ENCODE measurements at regions not wholly inside any gene's neighbourhood (a gene's known extent, or its start where the extent isn't known, plus 50 kb on each side); places are given as distances from the start of the nearest gene placed in this dataset.

DNA sequence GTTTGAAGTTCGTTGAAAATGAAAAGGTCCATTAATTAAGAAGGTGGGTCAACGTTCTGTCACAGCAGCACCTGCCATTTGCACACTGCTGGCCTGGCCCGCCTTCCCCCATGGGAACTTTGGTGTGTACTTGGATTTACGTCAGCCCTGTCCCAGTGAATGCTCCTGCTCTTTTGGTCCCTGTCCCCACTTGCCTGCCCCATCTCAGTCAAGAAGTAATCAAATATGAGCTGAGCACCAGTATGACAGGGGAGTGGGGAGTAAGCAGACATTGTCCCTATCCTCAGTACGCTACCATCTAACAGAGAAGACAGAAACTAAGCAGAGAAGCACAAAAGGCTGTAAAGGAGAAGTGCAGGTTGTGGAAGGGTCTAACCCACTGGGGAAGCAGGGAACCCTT, 65.1 kb downstream of the SLC4A3 start:
- no peak for ATAC-seq
- DNase-seq = no peak
- intact Hi-C loops (cut with micrococcal nuclease) = no loop called here

DNA sequence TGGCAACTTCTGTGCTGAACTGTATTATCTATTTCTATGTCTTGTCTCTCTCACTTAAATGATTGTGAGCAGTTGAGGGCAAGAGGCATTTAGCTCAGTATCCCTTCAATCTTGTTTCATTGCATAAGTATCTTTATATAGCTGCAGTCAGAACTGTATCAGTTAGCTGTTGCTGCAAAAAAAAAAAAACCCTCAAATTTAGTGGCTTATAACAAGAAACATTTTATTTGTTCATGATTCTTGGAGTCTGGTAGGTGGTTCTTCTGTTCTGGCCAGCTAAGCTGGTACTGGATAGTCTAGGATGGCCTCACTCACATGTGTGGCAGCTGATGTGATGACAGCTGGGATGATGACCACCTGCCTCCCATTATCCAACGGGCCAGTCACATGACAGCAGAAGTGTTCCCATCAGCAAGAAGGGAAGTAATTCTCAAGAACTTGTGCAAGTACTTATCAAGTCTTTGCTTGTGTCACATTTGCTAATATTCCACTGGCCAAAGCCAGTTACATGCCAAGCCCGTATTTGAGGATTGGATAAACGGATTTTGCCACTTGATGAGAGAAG, 67.8 kb downstream of the SLC4A3 start:
- intact Hi-C loops (cut with micrococcal nuclease) = no loop called here
- DNase-seq (no peak), ATAC-seq (no peak)

DNA sequence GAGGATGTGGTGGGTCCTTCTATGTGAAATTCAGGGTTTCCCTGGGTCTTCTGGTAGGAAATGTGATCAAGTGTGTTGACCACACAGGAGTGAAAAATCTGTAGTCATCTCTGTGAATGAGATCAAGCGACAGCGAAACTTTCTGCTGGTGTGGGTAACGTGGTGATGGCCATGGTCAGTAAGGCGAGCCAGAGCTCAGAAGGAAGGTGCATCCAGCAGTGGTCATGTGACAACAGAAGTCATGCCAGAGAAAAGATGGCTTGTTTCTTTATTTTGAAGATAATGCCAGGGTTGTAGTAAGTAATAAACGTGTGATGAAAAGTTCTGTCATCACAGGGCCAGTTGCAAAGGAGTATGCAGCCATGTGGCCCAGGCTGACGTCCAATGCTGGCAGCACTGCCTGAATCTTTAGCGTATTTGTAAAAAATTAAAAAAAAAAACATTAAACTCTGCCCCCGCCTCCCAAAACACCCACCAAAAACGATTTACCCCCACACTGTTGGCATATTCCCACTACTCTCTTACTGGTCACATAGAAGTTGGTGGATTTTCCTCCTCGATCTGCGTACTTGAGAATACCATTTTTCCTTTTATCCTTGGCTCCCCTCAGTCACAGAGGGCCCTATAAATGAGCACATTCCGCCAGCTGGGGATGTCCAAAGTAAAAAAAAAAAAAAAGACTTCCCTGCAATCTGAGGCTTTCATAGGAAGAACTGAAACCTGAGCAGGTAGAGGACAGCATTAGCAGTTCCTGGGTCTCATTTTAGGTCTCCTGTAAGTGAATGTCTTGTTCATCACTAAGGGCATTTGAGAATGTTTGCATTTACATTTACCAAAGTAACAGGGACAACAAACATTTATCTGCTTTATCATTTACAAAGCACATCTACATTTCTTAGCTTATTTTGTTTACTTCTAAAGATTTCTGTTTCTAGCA, 70.6 kb downstream of the SLC4A3 start:
- intact Hi-C loops (cut with micrococcal nuclease) = no loop called here
- ATAC-seq (peak; percentile 60), DNase-seq (peak; percentile 66)

- intact Hi-C loops (cut with micrococcal nuclease) = no loop called here
- ATAC-seq = no peak
Measured at GRCh38 chr2:219698748-219699439, 71.5 kb downstream of the SLC4A3 start.

DNA sequence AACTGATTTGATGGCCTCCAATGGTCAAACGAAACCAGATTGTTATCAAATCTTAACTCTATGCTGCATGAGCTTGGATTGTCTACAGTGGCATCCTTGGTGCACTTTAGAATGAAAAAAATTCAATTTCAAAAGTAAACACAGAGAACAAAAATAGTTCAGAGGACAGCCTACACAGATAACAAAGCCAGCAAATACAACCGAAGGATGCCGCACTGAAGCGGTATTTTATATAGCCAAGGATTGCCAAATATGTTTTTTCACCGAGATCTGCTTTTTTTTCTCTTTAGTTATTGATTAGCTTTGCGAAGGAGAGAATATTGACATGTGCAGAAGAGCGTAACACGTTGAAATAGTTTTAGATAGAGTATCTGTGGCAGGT, 72.0 kb downstream of the SLC4A3 start:
- intact Hi-C loops (cut with micrococcal nuclease) = no loop called here
- no peak for DNase-seq
- ATAC-seq = no peak

More at GRCh38 chr2:219698748-219699439, 71.5 kb downstream of the SLC4A3 start:
- DNase-seq = no peak

GRCh38 chr2:219701847-219702634, 74.6 kb downstream of the SLC4A3 start:
- peak; percentile 65 for ATAC-seq
- peak; percentile 62 for DNase-seq
- intact Hi-C loops (cut with micrococcal nuclease) = no loop called here

- intact Hi-C loops (cut with micrococcal nuclease) = no loop called here
- peak; percentile 12 for ATAC-seq
- no peak for DNase-seq
Measured at GRCh38 chr2:219702796-219703545, 75.5 kb downstream of the SLC4A3 start.

DNA sequence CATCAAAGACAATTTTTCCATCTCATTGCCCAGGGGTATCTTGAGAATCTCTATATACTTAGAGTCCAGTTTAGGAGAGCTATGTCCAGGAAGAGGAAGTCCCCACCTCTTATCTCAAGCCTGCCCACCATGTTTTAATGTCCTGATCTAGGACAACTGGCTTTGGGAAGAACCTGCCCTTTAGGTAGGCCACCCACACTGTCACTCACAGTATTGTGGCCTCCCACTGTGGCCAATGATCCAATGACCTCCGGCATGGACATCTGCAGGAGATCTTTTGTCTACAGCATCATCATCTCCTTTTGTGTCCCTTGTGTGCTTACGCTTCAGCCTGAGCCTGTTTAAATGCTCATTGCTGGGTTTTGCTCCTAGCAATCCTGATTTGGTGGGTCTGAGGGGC, 77.4 kb downstream of the SLC4A3 start:
- no peak for DNase-seq
- no peak for ATAC-seq
- intact Hi-C loops (cut with micrococcal nuclease) = no loop called here

DNA sequence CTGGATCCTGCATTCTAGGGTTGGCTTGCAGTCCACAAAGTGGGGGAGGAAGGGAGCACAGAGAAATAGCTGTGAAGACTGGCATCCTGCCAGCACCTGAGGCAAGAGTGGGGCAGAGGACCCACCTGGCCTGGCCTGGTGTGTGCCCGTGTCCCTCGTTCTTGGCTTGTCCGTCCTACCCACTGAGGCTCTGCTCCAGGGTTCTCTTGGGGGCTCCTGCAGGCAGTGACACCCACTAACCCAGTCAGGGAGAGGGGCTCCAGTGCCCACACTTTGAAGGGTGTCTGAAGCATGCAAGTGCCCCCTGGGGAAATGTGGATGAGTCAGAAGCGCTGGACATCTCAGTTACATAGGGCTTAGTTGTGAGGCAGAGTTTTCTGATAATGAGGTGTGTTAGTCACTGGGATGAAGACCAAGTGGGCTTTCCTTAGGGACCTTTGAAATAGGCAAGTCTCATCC, 79.4 kb downstream of the SLC4A3 start:
- DNase-seq = no peak
- ATAC-seq = no peak
- intact Hi-C loops (cut with micrococcal nuclease) = no loop called here

DNA sequence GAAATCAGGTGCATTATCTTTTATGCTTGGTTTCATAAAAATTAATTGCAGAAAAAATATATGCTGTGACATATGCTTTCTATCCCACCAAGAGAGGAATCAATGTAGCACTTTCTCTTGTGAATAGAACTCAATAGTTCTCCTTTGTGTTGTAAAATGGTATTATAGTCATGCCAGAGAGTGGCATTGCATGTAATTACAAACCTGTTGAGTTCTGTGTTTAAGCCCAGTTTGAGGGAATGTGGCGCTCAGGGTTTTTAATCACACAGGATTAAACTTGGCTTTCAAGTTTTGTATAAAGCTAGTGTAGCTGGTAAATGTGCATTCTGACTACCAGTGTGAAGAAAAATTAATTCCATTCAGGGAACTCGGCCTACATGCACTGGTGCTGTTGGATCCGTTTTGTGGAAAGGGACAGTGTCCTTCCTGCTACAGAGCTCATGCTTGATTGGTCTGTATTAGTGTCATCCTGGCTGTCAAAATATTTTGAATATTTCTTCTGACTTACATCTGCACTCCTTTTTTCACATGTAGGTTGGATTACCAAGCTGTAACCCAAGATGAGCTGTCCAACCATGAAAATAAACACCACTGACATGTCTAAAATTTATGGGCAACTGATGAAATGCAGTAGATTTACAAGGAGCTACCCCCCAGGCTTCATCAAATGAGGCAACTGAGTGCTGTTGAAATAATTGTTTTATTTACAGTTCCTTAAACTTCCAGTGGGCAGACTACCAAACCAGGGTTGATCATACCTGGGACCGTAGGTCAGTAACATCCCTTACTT, 80.3 kb downstream of the SLC4A3 start:
- DNase-seq = no peak
- intact Hi-C loops (cut with micrococcal nuclease) = no loop called here
- ATAC-seq = no peak

DNA sequence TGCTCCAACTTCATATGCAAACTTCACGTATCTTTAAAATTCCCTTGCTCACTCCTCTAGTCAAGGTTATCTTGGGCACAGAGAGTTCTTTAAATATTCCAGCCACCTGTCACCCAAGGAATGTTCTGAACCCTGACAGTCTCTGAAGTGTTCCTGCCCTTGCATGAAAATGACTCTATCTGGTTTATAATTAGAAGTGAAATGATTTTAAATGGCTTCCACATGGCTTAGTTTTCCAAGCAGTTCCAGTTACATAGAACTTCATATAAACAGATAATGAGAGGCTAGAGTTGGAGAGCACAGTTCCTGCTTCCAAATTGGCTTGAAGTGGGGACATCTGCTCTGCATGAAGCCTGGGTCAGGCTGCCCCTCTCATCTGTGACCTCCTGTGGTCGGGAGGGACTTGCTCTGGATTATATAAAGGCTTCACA, 81.9 kb downstream of the SLC4A3 start:
- DNase-seq (peak; percentile 45), ATAC-seq (peak; percentile 85)
- intact Hi-C loops (cut with micrococcal nuclease) = no loop called here

GRCh38 chr2:219713110-219713509, 85.7 kb downstream of the SLC4A3 start:
- DNase-seq (no peak), ATAC-seq (peak; percentile 8)
- intact Hi-C loops (cut with micrococcal nuclease) = no loop called here

- intact Hi-C loops (cut with micrococcal nuclease) = no loop called here
- DNase-seq (no peak), ATAC-seq (no peak)
Measured at GRCh38 chr2:219714681-219715400, 87.4 kb downstream of the SLC4A3 start.

- intact Hi-C loops (cut with micrococcal nuclease) = no loop called here
- ATAC-seq (no peak), DNase-seq (no peak)
Measured at GRCh38 chr2:219718066-219718465, 90.6 kb downstream of the SLC4A3 start.

DNA sequence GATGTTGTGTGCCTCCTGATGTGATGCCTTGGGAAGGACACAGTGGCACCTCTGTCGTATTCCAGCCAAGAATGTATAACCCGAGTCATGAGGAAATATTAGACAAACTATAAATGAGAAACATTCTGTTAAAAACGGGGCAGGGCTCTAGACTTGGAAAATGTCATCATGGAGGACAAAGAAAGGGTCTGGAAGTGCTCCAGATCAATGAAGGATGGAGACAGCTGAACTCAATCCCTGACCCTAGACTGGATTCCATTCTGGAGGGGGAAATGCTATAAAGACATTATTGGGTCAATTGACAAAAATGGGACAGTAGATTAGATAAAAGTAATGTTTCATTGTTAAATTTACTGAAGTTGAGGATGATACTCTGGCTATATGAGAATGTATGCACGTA, 92.1 kb downstream of the SLC4A3 start:
- ATAC-seq (no peak), DNase-seq (no peak)
- intact Hi-C loops (cut with micrococcal nuclease) = no loop called here

DNA sequence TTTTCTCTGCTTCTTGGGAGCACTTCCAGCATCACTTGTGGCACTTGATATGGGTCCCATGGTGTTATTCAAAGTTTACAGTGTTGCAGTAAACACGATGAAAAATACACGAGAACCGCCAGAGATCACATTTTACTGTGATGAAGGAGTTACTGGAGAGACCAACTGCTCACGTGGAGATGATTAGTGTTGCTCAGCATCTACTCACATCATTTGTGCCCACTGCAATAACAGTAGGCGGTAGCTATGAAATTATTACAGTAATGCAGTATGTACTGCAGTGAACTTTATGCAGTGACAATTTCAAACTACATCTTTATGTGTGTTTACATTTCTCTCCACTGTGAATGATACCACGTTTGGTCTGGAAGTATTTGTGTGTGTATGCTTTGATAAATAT, 93.5 kb downstream of the SLC4A3 start:
- DNase-seq (no peak), ATAC-seq (no peak)
- intact Hi-C loops (cut with micrococcal nuclease) = no loop called here

DNA sequence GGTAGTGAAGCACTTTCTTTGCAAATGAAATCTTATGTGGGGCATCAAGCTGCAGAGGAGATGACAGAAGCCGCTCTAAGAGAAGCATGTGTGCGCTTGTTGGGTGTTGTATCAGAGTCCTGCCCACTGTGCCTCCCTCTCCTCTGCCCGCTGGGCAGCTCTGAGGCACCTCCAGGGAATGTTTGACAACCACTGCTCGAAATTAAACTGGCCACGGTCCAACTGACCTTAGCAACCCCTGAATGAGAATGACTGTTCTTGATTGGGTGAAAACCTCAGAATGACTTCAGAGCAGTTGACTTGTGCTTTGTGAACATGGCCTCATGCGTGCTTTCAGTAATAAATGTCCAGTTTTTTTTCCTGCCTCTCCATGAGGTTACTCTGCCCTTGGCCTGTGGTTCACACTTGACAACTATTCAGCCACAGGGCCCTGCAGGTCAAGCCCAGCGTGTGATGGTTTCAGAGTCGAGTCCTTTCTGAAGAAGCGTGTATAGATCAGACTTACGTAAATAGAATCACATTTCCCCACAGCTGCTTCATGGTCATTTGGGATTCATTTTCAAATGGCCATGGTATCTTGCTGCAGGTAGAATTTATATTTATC, 94.9 kb downstream of the SLC4A3 start:
- intact Hi-C loops (cut with micrococcal nuclease) = no loop called here
- ATAC-seq = no peak
- no peak for DNase-seq

All from left ventricle myocardium superior (tissue), 1 donor.